ENCODE measurements at regions not wholly inside any gene's neighbourhood (a gene's known extent, or its start where the extent isn't known, plus 50 kb on each side); places are given as distances from the start of the nearest gene placed in this dataset.

GRCh38 chrX:3771766-3772165 is 58.3 kb upstream of the PRKX start:
- CTCF ChIA-PET (ENCODE audit: low intra/inter-chr PET ratio) = no interaction called here

More at GRCh38 chrX:3771766-3772165, 58.3 kb upstream of the PRKX start:
- in situ Hi-C loops (cut with MboI) (no loop called here), intact Hi-C loops (cut with micrococcal nuclease) (no loop called here)
- no peak overlapping the region for H3K4me2 ChIP-seq (ENCODE audit: insufficient read depth, low read length)
- H3K9ac ChIP-seq (ENCODE audit: insufficient read depth in 1 of 2, low read depth in 2 of 2, low read length in 2 of 2) = no peak overlapping the region
- no peaks in the 10 kb centered on the region for H3K36me3 ChIP-seq (ENCODE audit: control insufficient read depth, insufficient read depth, low read length)
- FAIRE-seq = no peak
- no peak overlapping the region for H3K4me3 ChIP-seq
- no peak for TF ChIP-seq ZNF146 (CRISPR knock-in tag; IDR thresholded peaks at IDR 0.05; ENCODE audit: unreplicated experiment)
- no peak for TF ChIP-seq SMARCC2 (IDR thresholded peaks at IDR 0.05; ENCODE audit: low read depth)
- TF ChIP-seq HNRNPL (IDR thresholded peaks at IDR 0.05; ENCODE audit: low read depth, low read length) = no peak
- TF ChIP-seq RBM22 (IDR thresholded peaks at IDR 0.05; ENCODE audit: low read depth, low read length, poor library complexity, severe bottlenecking) = no peak
- no peak for TF ChIP-seq EGR1 (conservative IDR thresholded peaks at IDR 0.05)
- TF ChIP-seq SOX6 (IDR thresholded peaks at IDR 0.05) = no peak
- TF ChIP-seq HOMEZ (CRISPR knock-in tag; IDR thresholded peaks at IDR 0.05) = no peak
- TF ChIP-seq NFATC3 (IDR thresholded peaks at IDR 0.05) = no peak
- no peak for TF ChIP-seq ZNF785 (CRISPR knock-in tag; IDR thresholded peaks at IDR 0.05)
- no peak for TF ChIP-seq ZC3H8 (IDR thresholded peaks at IDR 0.05)
- TF ChIP-seq E2F6 (IDR thresholded peaks at IDR 0.05; ENCODE audit: borderline replicate concordance in 1 of 2, extremely low read depth in 1 of 2, insufficient read depth in 1 of 2, insufficient read length in 1 of 2, low read depth in 1 of 2, low read length in 1 of 2, poor library complexity in 1 of 2, severe bottlenecking in 1 of 2) = no peak
- no peak for TF ChIP-seq RBBP5 (IDR thresholded peaks at IDR 0.05; ENCODE audit: borderline replicate concordance, insufficient read depth, low read length, poor library complexity, severe bottlenecking)
- H4K20me1 ChIP-seq (replicated peaks; ENCODE audit: control insufficient read depth, insufficient read depth, low read length) = no peaks in the 10 kb centered on the region
- BruUV-seq (replicated peaks) = no TSS peak
- no peak for ATAC-seq
- H3K9me1 ChIP-seq (ENCODE audit: control insufficient read depth, insufficient read depth, low read length) = no peaks in the 10 kb centered on the region
- no peak overlapping the region for H2AFZ ChIP-seq (ENCODE audit: low read depth, low read length)
- no peak for DNase-seq (ENCODE audit: extremely low read depth in 1 of 4, low spot score in 3 of 4)
- POLR2A ChIA-PET = no interaction called here
- no peaks in the 10 kb centered on the region for H3K4me1 ChIP-seq (replicated peaks in 1 of 2; ENCODE audit: control insufficient read depth in 2 of 2, insufficient read depth in 2 of 2, low read length in 2 of 2)
- no peak overlapping the region for H3K27ac ChIP-seq (ENCODE audit: extremely low read depth, low read depth, low read length)
- H3K79me2 ChIP-seq (ENCODE audit: control insufficient read depth, insufficient read depth, low read length) = no peaks in the 10 kb centered on the region
- no peaks in the 10 kb centered on the region for H3K9me3 ChIP-seq (replicated peaks; ENCODE audit: control insufficient read depth, insufficient read depth, low read depth, low read length)
- H3K27me3 ChIP-seq (ENCODE audit: control insufficient read depth in 2 of 2, insufficient read depth in 2 of 2, low read length in 2 of 2) = peaks cover 0 to 6% of the 10 kb centered on the region in 2 experiments; a peak in 2 of 5 replicates
- WGBS (ENCODE audit: insufficient coverage, low coverage, missing lambda C conversion rate) = 3% methylated on average over 3 of the region's 3 CpGs
